ENCODE measurements at regions not wholly inside any gene's neighbourhood (a gene's known extent, or its start where the extent isn't known, plus 50 kb on each side); places are given as distances from the start of the nearest gene placed in this dataset.

- intact Hi-C loops (cut with DNase I, micrococcal nuclease) = no loop called here
- no peaks in the 10 kb centered on the region for H3K36me3 ChIP-seq (ENCODE audit: low read depth)
- no peak for DNase-seq
- peaks cover 7% of the 10 kb centered on the region for H3K9me3 ChIP-seq
- TF ChIP-seq CTCF (IDR thresholded peaks at IDR 0.05) = no peak
- H3K4me1 ChIP-seq (ENCODE audit: low read depth) = no peaks in the 10 kb centered on the region
- H3K4me3 ChIP-seq = no peak overlapping the region
- no peak for ATAC-seq
Measured at GRCh38 chr7:42337225-42337905, 100.4 kb upstream of the GLI3 start.

- DNase-seq (no peak), ATAC-seq (no peak)
- intact Hi-C loops (cut with DNase I, micrococcal nuclease) = no loop called here
- Histone ChIP-seq H3K4me3 (no peak overlapping the region), H3K36me3 (ENCODE audit: low read depth) (no peaks in the 10 kb centered on the region), H3K9me3 (peaks cover 13% of the 10 kb centered on the region), H3K4me1 (ENCODE audit: low read depth) (no peaks in the 10 kb centered on the region)
- no peak for TF ChIP-seq CTCF (IDR thresholded peaks at IDR 0.05)
Measured at GRCh38 chr7:42332605-42333222, 95.7 kb upstream of the GLI3 start.

GRCh38 chr7:42319631-42320030, 82.6 kb upstream of the GLI3 start:
- no peak for TF ChIP-seq CTCF (IDR thresholded peaks at IDR 0.05)
- intact Hi-C loops (cut with DNase I, micrococcal nuclease) = no loop called here
- Histone ChIP-seq H3K36me3 (ENCODE audit: low read depth) (no peaks in the 10 kb centered on the region), H3K4me3 (no peak overlapping the region), H3K9me3 (no peaks in the 10 kb centered on the region), H3K4me1 (ENCODE audit: low read depth) (no peaks in the 10 kb centered on the region)
- no peak for DNase-seq
- no peak for ATAC-seq

- DNase-seq (no peak), ATAC-seq (no peak)
- intact Hi-C loops (cut with DNase I, micrococcal nuclease) = no loop called here
- Histone ChIP-seq H3K9me3 (no peaks in the 10 kb centered on the region), H3K4me1 (ENCODE audit: low read depth) (no peaks in the 10 kb centered on the region), H3K4me3 (no peak overlapping the region), H3K36me3 (ENCODE audit: low read depth) (no peaks in the 10 kb centered on the region)
- no peak for TF ChIP-seq CTCF (IDR thresholded peaks at IDR 0.05)
Measured at GRCh38 chr7:42315631-42316030, 78.6 kb upstream of the GLI3 start.

- Histone ChIP-seq H3K4me3 (no peak overlapping the region), H3K36me3 (ENCODE audit: low read depth) (no peaks in the 10 kb centered on the region), H3K9me3 (no peaks in the 10 kb centered on the region), H3K4me1 (ENCODE audit: low read depth) (no peaks in the 10 kb centered on the region)
- no peak for TF ChIP-seq CTCF (IDR thresholded peaks at IDR 0.05)
- DNase-seq (no peak), ATAC-seq (no peak)
- intact Hi-C loops (cut with DNase I, micrococcal nuclease) = no loop called here
Measured at GRCh38 chr7:42315103-42315502, 78.1 kb upstream of the GLI3 start.

Measured in mucosa of descending colon (tissue), 3 donors.